ENCODE measurements at regions not wholly inside any gene's neighbourhood (a gene's known extent, or its start where the extent isn't known, plus 50 kb on each side); places are given as distances from the start of the nearest gene placed in this dataset.

GRCh38 chrX:9329056-9329455 is 135.8 kb upstream of the TBL1X start:
- no peak for TF ChIP-seq CTCF (IDR thresholded peaks at IDR 0.05; ENCODE audit: insufficient read depth, low read length)
- H3K4me3 ChIP-seq (ENCODE audit: low read depth, low read length) = no peak overlapping the region
- DNase-seq (ENCODE audit: low read depth) = no peak

- TF ChIP-seq CTCF (IDR thresholded peaks at IDR 0.05; ENCODE audit: insufficient read depth, low read length) = no peak
- H3K4me3 ChIP-seq (ENCODE audit: low read depth, low read length) = no peak overlapping the region
These were observed 134.4 kb upstream of the TBL1X start for GRCh38 chrX:9330249-9330982.

GRCh38 chrX:9333873-9334560 is 130.8 kb upstream of the TBL1X start:
- DNase-seq (ENCODE audit: low read depth) = no peak
- no peak for TF ChIP-seq CTCF (IDR thresholded peaks at IDR 0.05; ENCODE audit: insufficient read depth, low read length)
- H3K4me3 ChIP-seq (ENCODE audit: low read depth, low read length) = no peak overlapping the region

More at GRCh38 chrX:9330249-9330982, 134.4 kb upstream of the TBL1X start:
- no peak for DNase-seq (ENCODE audit: low read depth)

- no peak for TF ChIP-seq CTCF (IDR thresholded peaks at IDR 0.05; ENCODE audit: insufficient read depth, low read length)
- H3K4me3 ChIP-seq (ENCODE audit: low read depth, low read length) = no peak overlapping the region
- no peak for DNase-seq (ENCODE audit: low read depth)
These were observed 129.6 kb upstream of the TBL1X start for GRCh38 chrX:9335251-9335650.

- TF ChIP-seq CTCF (IDR thresholded peaks at IDR 0.05; ENCODE audit: insufficient read depth, low read length) = no peak
- DNase-seq (ENCODE audit: low read depth) = no peak
These were observed 128.4 kb upstream of the TBL1X start for GRCh38 chrX:9336456-9336855.

GRCh38 chrX:9337046-9337445 is 127.8 kb upstream of the TBL1X start:
- no peak for TF ChIP-seq CTCF (IDR thresholded peaks at IDR 0.05; ENCODE audit: insufficient read depth, low read length)
- H3K4me3 ChIP-seq (ENCODE audit: low read depth, low read length) = no peak overlapping the region
- DNase-seq (ENCODE audit: low read depth) = peak; percentile 77

More at GRCh38 chrX:9336456-9336855, 128.4 kb upstream of the TBL1X start:
- no peak overlapping the region for H3K4me3 ChIP-seq (ENCODE audit: low read depth, low read length)
